Daoy (cell line): ENCODE measurements at regions not wholly inside any gene's neighbourhood (a gene's known extent, or its start where the extent isn't known, plus 50 kb on each side); places are given as distances from the start of the nearest gene placed in this dataset.
A peak's percentile ranks its signal among the peaks of the same experiment; 100 is the strongest.

ENCODE experiments used
- DNase-seq: peaks from one replicate; pipeline ENCODE4 v3.0.0-alpha.2; 2015; ENCODE audit warnings: low read depth

GRCh38 chr15:73803806-73804205 lies 50.7 kb upstream of the INSYN1 start:
- DNase-seq: no peak

- no peak for DNase-seq
Observed at GRCh38 chr15:73805504-73806089, 52.4 kb upstream of the INSYN1 start.

GRCh38 chr15:73806698-73807483 lies 53.7 kb upstream of the INSYN1 start:
- DNase-seq: no peak

- no peak for DNase-seq
Observed at GRCh38 chr15:73807865-73808264, 54.7 kb upstream of the INSYN1 start.

GRCh38 chr15:73809728-73810501 lies 56.8 kb upstream of the INSYN1 start:
- DNase-seq: peak; percentile 29

GRCh38 chr15:73812806-73813465 lies 59.8 kb upstream of the INSYN1 start:
- no peak for DNase-seq

- DNase-seq: no peak
Observed at GRCh38 chr15:73813589-73813988, 59.8 kb upstream of the TBC1D21 start.

- no peak for DNase-seq
Observed at GRCh38 chr15:73818308-73818985, 54.9 kb upstream of the TBC1D21 start.

- DNase-seq: no peak
Observed at GRCh38 chr15:73821181-73821580, 52.2 kb upstream of the TBC1D21 start.

- no peak for DNase-seq
Observed at GRCh38 chr15:73822998-73823397, 50.4 kb upstream of the TBC1D21 start.
